GM13977 (cell line): ENCODE measurements at regions not wholly inside any gene's neighbourhood (a gene's known extent, or its start where the extent isn't known, plus 50 kb on each side); places are given as distances from the start of the nearest gene placed in this dataset.

Experiments used
- DNase-seq: peaks from one replicate; pipeline ENCODE4 v3.0.0; 2012; ENCODE audit warnings: low spot score
- CTCF ChIP-seq: IDR thresholded peaks from 2 replicates; pipeline ENCODE4 v1.5.1; 2012; ENCODE audit warnings: mild to moderate bottlenecking, control low read depth; ENCODE audit not compliant: insufficient read depth; ENCODE audit errors: extremely low read depth, missing control alignments
- in situ Hi-C: fragments of 300-500 bp; cut with MboI; formaldehyde crosslinking; loops from one replicate; pipeline ENCODE4 v1.12.0; 2022; ENCODE audit warnings: low sequenced_read_pairs, low pct_unique_long_range_greater_than_20kb, mixed read lengths, inconsistent platforms; ENCODE audit not compliant: unreplicated experiment

DNA sequence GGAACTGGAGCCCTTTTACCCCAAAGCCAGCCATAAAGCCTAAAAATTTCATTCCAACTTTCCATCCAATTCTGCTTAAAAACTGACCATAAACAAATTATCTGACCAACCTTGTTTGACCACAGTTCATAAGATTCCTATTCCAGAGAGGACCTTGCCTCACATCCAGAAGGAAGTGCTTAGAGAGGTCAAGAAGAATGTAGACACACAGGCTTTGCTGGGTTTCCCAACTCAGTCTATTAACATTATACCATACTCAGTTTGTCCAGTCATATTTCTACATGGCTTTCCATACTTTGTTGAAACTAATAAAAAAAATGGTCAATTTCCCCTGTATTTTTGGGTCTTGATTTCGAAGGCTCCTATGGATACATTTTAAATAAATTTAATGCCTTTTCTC, 1522.5 kb downstream of the ARAP2 start:
- DNase-seq: no peak
- TF ChIP-seq CTCF: no peak
- in situ Hi-C loops: no loop called here

DNA sequence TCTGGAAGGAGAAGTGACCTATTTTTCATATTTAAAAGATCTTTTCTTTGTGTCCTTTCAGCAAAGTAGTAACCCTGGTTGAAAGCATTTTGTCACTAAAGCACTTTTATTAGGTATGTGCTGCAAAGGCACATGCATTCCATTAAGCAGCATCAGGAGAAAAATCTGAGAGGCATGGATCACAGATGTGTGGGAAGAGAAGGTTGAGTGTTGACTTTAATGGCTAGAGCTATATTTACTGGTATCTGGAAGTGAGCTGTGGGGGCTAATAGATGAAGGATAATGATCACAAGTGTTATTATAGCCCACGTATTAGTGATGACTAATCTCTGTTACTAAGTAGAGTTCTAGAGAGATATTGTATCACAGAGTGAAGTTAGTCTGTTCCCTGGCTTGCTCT, 1520.7 kb downstream of the ARAP2 start:
- in situ Hi-C loops: no loop called here

DNA sequence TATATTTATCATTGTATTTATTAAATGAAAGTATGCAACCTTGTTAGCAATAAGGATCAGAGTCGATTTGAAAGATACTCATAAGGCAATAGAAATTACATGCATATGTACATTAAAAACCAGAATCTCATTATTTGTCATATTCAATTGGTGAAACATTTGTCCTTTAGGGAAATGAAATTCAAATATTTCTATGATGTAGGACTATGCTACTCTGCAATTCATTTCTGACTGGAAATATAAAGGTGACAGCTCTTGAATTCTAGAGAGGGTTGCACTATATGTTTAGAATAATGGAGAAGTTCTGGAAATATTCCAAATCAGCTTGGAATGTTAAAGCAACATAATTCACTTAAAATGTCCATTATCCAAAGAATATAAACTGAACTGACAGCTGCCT, 1519.8 kb downstream of the ARAP2 start:
- TF ChIP-seq CTCF: no peak
- in situ Hi-C loops: no loop called here
- no peak for DNase-seq

More for the DNA sequence above, 1520.7 kb downstream of the ARAP2 start:
- no peak for TF ChIP-seq CTCF
- DNase-seq: no peak

GRCh38 chr4:34731070-34731469, 1513.2 kb downstream of the ARAP2 start:
- TF ChIP-seq CTCF: no peak
- no peak for DNase-seq
- in situ Hi-C loops: no loop called here

GRCh38 chr4:34732176-34732950, 1512.0 kb downstream of the ARAP2 start:
- no peak for DNase-seq
- no peak for TF ChIP-seq CTCF
- in situ Hi-C loops: no loop called here

GRCh38 chr4:34733185-34733941, 1511.0 kb downstream of the ARAP2 start:
- TF ChIP-seq CTCF: no peak
- in situ Hi-C loops: no loop called here
- no peak for DNase-seq
